Neural crest cell (in vitro differentiated cells): ENCODE measurements at regions not wholly inside any gene's neighbourhood (a gene's known extent, or its start where the extent isn't known, plus 50 kb on each side); places are given as distances from the start of the nearest gene placed in this dataset.

Experiments used
- DNase-seq: peaks from one replicate; pipeline ENCODE4 v3.0.0; 2021; ENCODE audit warnings: low read depth, mixed read lengths, low spot score
- H3K27ac Mint-ChIP-seq: one replicate; pipeline ENCODE4 v1.8.0; 2021; ENCODE audit warnings: mild to moderate bottlenecking, mixed read lengths; ENCODE audit not compliant: unreplicated experiment
- H3K27me3 Mint-ChIP-seq: 2 replicates; pipeline ENCODE4 v1.8.0; 2021; ENCODE audit warnings: low read depth, mild to moderate bottlenecking, mixed read lengths
- H3K36me3 Mint-ChIP-seq: 2 replicates; pipeline ENCODE4 v1.8.0; 2021; ENCODE audit warnings: low read depth, mild to moderate bottlenecking, mixed read lengths
- H3K4me1 Mint-ChIP-seq: 2 replicates; pipeline ENCODE4 v1.8.0; 2021; ENCODE audit warnings: mixed read lengths
- H3K4me3 Mint-ChIP-seq: one replicate; pipeline ENCODE4 v1.8.0; 2021; ENCODE audit warnings: mild to moderate bottlenecking, mixed read lengths
- H3K9me3 Mint-ChIP-seq: 2 replicates; pipeline ENCODE4 v1.8.0; 2021; ENCODE audit warnings: mixed read lengths
- TF ChIP-seq, protein P1 (sequence below): fragments of 200-600 bp; sonication (generic); conservative IDR thresholded peaks from 2 replicates; pipeline ENCODE4 v1.5.0; 2021; ENCODE audit warnings: antibody characterized with exemption, mild to moderate bottlenecking

DNA sequence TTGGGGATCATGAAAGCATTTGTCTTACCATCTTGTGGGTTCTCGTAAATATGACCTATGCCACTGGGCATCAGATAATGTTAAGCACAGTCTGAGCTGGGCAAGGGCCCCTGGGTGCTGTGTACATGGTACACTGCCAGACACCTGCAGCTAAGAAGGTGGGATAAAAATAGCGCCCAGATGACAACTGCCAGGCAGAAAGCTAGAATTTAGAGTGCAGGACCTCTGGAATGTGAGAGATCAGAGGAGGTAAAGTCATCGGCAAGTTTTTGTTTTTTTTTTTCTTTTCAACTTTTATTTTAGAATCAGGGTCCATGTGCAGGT is 53.8 kb upstream of the CYRIA start:
- H3K4me1 Mint-ChIP-seq, result peaks cover 18% of the 10 kb centered on the region
- H3K27me3 Mint-ChIP-seq, result peaks cover 2% of the 10 kb centered on the region
- H3K9me3 Mint-ChIP-seq, result no peaks in the 10 kb centered on the region
- no peak overlapping the region for H3K4me3 Mint-ChIP-seq
- TF ChIP-seq, protein P1, sequence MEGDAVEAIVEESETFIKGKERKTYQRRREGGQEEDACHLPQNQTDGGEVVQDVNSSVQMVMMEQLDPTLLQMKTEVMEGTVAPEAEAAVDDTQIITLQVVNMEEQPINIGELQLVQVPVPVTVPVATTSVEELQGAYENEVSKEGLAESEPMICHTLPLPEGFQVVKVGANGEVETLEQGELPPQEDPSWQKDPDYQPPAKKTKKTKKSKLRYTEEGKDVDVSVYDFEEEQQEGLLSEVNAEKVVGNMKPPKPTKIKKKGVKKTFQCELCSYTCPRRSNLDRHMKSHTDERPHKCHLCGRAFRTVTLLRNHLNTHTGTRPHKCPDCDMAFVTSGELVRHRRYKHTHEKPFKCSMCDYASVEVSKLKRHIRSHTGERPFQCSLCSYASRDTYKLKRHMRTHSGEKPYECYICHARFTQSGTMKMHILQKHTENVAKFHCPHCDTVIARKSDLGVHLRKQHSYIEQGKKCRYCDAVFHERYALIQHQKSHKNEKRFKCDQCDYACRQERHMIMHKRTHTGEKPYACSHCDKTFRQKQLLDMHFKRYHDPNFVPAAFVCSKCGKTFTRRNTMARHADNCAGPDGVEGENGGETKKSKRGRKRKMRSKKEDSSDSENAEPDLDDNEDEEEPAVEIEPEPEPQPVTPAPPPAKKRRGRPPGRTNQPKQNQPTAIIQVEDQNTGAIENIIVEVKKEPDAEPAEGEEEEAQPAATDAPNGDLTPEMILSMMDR, result no peak
- H3K36me3 Mint-ChIP-seq, result no peaks in the 10 kb centered on the region
- H3K27ac Mint-ChIP-seq, result no peak overlapping the region
- no peak for DNase-seq

GRCh38 chr2:16718576-16719484 is 53.2 kb upstream of the CYRIA start:
- Mint-ChIP-seq H3K36me3 (no peaks in the 10 kb centered on the region), H3K27ac (no peak overlapping the region), H3K4me1 (peaks cover 21% of the 10 kb centered on the region), H3K4me3 (no peak overlapping the region), H3K9me3 (no peaks in the 10 kb centered on the region), H3K27me3 (no peaks in the 10 kb centered on the region)
- TF ChIP-seq, protein P1, result no peak
- DNase-seq, result no peak

DNA sequence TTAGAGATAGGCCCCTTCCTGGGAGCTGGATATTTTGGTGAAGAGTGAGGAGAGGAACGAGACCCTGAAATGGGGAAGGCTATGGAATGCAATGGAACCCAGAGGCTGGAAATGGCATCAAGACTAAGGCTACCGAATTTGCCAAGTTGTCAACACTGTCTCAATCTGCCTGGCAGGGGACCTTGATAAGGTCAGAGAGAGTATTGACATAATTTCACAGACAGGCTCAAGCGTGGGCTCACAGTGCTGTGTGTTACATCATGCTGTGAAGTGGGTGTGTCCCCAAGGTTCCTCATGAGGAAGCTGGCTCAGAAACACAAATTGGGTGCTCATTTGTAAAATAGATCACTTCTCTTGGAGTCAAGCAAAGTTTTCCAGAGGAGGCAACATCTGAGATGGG is 51.8 kb upstream of the CYRIA start:
- TF ChIP-seq, protein P1, result no peak
- Mint-ChIP-seq H3K36me3 (no peaks in the 10 kb centered on the region), H3K4me3 (no peak overlapping the region), H3K27me3 (no peaks in the 10 kb centered on the region), H3K27ac (peak overlapping the region; percentile 64), H3K4me1 (peaks cover 27% of the 10 kb centered on the region), H3K9me3 (no peaks in the 10 kb centered on the region)
- no peak for DNase-seq

DNA sequence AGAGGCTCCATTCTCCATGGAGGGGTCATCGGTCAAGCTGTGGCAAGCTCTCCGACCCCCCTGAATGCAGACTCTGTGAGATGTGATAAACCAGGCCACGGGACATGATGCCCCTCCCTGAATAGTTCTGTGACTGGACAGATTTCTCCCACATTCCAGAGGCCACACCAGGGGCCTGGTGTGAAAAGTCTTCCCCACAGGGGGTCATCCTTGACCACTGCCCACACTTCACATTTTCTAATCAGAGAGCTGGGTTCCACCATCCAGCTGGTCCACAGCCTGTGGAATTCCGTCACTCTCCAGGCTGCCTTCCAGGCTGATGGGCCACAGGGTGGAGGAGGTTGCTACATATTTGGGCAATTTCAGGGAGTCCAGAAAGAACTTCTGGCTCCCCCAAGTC is 51.3 kb upstream of the CYRIA start:
- H3K27ac Mint-ChIP-seq, result peak overlapping the region; percentile 64
- DNase-seq, result no peak
- TF ChIP-seq, protein P1, result no peak
- no peaks in the 10 kb centered on the region for H3K27me3 Mint-ChIP-seq
- no peak overlapping the region for H3K4me3 Mint-ChIP-seq
- no peaks in the 10 kb centered on the region for H3K9me3 Mint-ChIP-seq
- no peaks in the 10 kb centered on the region for H3K36me3 Mint-ChIP-seq
- peaks cover 27% of the 10 kb centered on the region for H3K4me1 Mint-ChIP-seq

DNA sequence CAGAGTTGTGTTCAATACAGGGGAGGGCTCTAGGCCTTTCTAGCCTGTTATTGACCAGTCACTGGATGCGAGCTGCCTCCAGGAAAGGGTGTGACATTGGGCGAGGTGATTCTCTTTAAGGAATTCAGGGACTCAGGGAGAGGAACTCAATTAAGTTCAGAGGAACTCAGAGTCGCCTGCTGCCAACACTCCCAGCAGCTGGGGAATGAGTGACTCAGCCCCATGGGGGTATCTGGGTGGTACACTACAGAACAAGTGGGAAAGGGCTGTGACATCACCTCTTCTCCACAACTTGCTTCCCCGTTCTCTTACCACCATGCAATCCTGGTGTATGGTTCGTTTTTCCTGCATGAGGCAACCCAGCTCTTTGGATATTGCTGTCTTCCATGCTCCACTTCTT is 50.4 kb upstream of the CYRIA start:
- H3K27me3 Mint-ChIP-seq, result no peaks in the 10 kb centered on the region
- no peaks in the 10 kb centered on the region for H3K9me3 Mint-ChIP-seq
- H3K4me1 Mint-ChIP-seq, result peaks cover 27% of the 10 kb centered on the region
- H3K36me3 Mint-ChIP-seq, result no peaks in the 10 kb centered on the region
- DNase-seq, result no peak
- TF ChIP-seq, protein P1, result no peak
- no peak overlapping the region for H3K4me3 Mint-ChIP-seq
- peak overlapping the region; percentile 52 for H3K27ac Mint-ChIP-seq
